ENCODE measurements at regions not wholly inside any gene's neighbourhood (a gene's known extent, or its start where the extent isn't known, plus 50 kb on each side); places are given as distances from the start of the nearest gene placed in this dataset.

DNA sequence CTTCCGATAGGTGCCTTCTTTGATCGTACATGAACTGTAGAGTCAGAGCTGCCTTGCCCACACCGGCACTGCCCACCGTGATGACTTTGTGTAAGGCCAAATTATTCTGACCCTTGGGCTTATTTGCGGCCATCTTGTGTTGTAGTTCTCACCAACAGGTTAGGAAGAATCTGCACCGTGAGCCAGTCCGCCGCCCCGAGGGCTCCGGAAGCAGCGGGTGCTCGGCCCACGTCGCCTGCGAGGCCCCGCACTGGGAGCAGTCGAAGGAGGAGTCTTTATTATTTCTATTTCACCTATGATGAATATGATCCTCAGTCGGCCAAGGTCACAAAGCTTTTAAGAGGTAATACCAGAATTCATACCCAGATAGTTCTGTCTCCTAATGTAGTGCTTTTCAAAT is 70.6 kb upstream of the SYT1 start:
- TF ChIP-seq, protein P1, sequence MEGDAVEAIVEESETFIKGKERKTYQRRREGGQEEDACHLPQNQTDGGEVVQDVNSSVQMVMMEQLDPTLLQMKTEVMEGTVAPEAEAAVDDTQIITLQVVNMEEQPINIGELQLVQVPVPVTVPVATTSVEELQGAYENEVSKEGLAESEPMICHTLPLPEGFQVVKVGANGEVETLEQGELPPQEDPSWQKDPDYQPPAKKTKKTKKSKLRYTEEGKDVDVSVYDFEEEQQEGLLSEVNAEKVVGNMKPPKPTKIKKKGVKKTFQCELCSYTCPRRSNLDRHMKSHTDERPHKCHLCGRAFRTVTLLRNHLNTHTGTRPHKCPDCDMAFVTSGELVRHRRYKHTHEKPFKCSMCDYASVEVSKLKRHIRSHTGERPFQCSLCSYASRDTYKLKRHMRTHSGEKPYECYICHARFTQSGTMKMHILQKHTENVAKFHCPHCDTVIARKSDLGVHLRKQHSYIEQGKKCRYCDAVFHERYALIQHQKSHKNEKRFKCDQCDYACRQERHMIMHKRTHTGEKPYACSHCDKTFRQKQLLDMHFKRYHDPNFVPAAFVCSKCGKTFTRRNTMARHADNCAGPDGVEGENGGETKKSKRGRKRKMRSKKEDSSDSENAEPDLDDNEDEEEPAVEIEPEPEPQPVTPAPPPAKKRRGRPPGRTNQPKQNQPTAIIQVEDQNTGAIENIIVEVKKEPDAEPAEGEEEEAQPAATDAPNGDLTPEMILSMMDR (IDR thresholded peaks at IDR 0.05) = no peak
- no peak for TF ChIP-seq POLR2A (IDR thresholded peaks at IDR 0.05)
